ENCODE measurements at regions not wholly inside any gene's neighbourhood (a gene's known extent, or its start where the extent isn't known, plus 50 kb on each side); places are given as distances from the start of the nearest gene placed in this dataset.

- no peak for DNase-seq (ENCODE audit: low read depth)
These were observed 201.1 kb upstream of the FBXO11 start for GRCh38 chr2:48107326-48107925.

GRCh38 chr2:48108455-48108854 is 202.2 kb upstream of the FBXO11 start:
- DNase-seq (ENCODE audit: low read depth): no peak

GRCh38 chr2:48109491-48110204 is 203.3 kb upstream of the FBXO11 start:
- DNase-seq (ENCODE audit: low read depth): no peak

GRCh38 chr2:48110492-48110891 is 204.0 kb upstream of the FOXN2 start:
- DNase-seq (ENCODE audit: low read depth): no peak

GRCh38 chr2:48112911-48113680 is 201.4 kb upstream of the FOXN2 start:
- no peak for DNase-seq (ENCODE audit: low read depth)

- no peak for DNase-seq (ENCODE audit: low read depth)
These were observed 200.7 kb upstream of the FOXN2 start for GRCh38 chr2:48113767-48114166.

- no peak for DNase-seq (ENCODE audit: low read depth)
These were observed 200.2 kb upstream of the FOXN2 start for GRCh38 chr2:48114256-48114655.

GRCh38 chr2:48116497-48116896 is 198.0 kb upstream of the FOXN2 start:
- no peak for DNase-seq (ENCODE audit: low read depth)

GRCh38 chr2:48118895-48119294 is 195.6 kb upstream of the FOXN2 start:
- no peak for DNase-seq (ENCODE audit: low read depth)

GRCh38 chr2:48120112-48120511 is 194.4 kb upstream of the FOXN2 start:
- no peak for DNase-seq (ENCODE audit: low read depth)

GRCh38 chr2:48120759-48121242 is 193.7 kb upstream of the FOXN2 start:
- no peak for DNase-seq (ENCODE audit: low read depth)

GRCh38 chr2:48122166-48122565 is 192.3 kb upstream of the FOXN2 start:
- DNase-seq (ENCODE audit: low read depth): no peak

- no peak for DNase-seq (ENCODE audit: low read depth)
These were observed 189.9 kb upstream of the FOXN2 start for GRCh38 chr2:48124592-48124991.

- no peak for DNase-seq (ENCODE audit: low read depth)
These were observed 188.3 kb upstream of the FOXN2 start for GRCh38 chr2:48126162-48126561.

GRCh38 chr2:48127612-48128191 is 186.8 kb upstream of the FOXN2 start:
- DNase-seq (ENCODE audit: low read depth): no peak

- DNase-seq (ENCODE audit: low read depth): no peak
These were observed 185.1 kb upstream of the FOXN2 start for GRCh38 chr2:48129293-48129950.

- no peak for DNase-seq (ENCODE audit: low read depth)
These were observed 182.8 kb upstream of the FOXN2 start for GRCh38 chr2:48131539-48132270.

GRCh38 chr2:48132271-48132625 is 182.2 kb upstream of the FOXN2 start:
- DNase-seq (ENCODE audit: low read depth): no peak

- DNase-seq (ENCODE audit: low read depth): no peak
These were observed 179.8 kb upstream of the FOXN2 start for GRCh38 chr2:48134704-48135103.

GRCh38 chr2:48135797-48136196 is 178.7 kb upstream of the FOXN2 start:
- no peak for DNase-seq (ENCODE audit: low read depth)

GRCh38 chr2:48137829-48138228 is 176.7 kb upstream of the FOXN2 start:
- DNase-seq (ENCODE audit: low read depth): no peak

GRCh38 chr2:48138898-48139297 is 175.6 kb upstream of the FOXN2 start:
- DNase-seq (ENCODE audit: low read depth): no peak

All from stromal cell of bone marrow (primary cell).